ENCODE measurements at regions not wholly inside any gene's neighbourhood (a gene's known extent, or its start where the extent isn't known, plus 50 kb on each side); places are given as distances from the start of the nearest gene placed in this dataset.

DNA sequence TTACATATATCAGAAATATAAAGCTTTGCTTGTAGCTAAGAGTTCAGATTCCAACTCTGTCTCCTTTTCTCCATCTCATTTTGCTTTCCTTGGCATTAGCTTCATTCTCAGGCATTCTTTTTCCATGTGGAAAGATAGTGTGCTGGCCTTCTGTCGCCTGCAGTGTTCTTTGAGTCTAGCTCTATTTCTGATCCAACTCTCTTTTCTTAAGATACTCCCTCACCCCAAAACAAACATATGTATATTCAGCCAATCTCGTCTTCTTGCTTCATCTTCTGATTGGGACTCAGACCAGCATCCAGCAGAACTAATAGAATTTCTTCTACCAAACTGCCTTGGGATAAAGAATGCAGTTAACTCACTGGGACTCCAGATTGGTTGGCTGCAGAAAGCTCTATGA, 532.2 kb downstream of the MID1IP1 start:
- H3K27ac ChIP-seq, result no peak overlapping the region
- intact Hi-C loops (cut with DNase I), result no loop called here

DNA sequence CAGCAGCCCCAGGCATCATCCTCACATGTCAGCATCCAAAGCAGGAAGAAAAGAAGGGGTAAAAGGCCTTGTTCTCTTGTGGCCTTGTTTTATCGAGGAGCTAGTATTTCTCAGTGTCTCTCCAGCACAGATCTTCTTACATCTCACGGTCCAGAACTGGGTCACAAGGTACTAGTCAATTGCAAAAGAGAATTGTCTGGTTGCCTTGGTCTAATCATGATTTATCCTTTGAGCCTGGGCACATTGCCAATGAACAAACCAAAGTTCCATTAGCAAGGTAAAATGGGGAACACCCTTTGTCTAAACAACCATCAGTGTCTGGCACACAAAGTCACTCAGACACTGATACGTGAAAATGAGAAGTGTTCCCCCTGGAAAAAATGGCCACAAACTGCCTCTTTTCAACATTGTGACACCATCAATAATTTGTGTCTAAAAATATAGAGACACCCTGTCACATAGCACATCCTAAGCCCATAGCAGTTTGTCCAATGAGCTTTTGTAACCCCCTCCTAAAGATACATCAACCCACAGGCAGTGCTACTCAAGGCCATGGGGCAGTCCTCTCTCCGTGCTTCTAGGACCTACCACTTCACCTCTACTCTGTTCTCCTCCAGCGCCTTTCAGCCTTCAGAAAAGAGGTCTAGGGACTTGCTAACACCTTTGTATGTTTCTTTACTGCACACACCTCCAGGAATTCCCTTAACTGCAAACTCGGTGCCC, 534.4 kb downstream of the MID1IP1 start:
- ATAC-seq, result no peak
- Histone ChIP-seq H3K4me1 (peaks cover 11% of the 10 kb centered on the region), H3K9me3 (no peaks in the 10 kb centered on the region), H3K27me3 (ENCODE audit: low read depth) (no peaks in the 10 kb centered on the region), H3K4me3 (no peak overlapping the region), H3K36me3 (no peaks in the 10 kb centered on the region), H3K27ac (peak overlapping the region; percentile 53)
- TF ChIP-seq, protein P1, sequence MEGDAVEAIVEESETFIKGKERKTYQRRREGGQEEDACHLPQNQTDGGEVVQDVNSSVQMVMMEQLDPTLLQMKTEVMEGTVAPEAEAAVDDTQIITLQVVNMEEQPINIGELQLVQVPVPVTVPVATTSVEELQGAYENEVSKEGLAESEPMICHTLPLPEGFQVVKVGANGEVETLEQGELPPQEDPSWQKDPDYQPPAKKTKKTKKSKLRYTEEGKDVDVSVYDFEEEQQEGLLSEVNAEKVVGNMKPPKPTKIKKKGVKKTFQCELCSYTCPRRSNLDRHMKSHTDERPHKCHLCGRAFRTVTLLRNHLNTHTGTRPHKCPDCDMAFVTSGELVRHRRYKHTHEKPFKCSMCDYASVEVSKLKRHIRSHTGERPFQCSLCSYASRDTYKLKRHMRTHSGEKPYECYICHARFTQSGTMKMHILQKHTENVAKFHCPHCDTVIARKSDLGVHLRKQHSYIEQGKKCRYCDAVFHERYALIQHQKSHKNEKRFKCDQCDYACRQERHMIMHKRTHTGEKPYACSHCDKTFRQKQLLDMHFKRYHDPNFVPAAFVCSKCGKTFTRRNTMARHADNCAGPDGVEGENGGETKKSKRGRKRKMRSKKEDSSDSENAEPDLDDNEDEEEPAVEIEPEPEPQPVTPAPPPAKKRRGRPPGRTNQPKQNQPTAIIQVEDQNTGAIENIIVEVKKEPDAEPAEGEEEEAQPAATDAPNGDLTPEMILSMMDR (IDR thresholded peaks at IDR 0.05), result no peak
- intact Hi-C loops (cut with DNase I), result no loop called here
- no peak for DNase-seq

More for the DNA sequence above, 532.2 kb downstream of the MID1IP1 start:
- Histone ChIP-seq H3K9me3 (no peaks in the 10 kb centered on the region), H3K4me3 (no peak overlapping the region), H3K4me1 (peaks cover 11% of the 10 kb centered on the region), H3K27me3 (ENCODE audit: low read depth) (no peaks in the 10 kb centered on the region), H3K36me3 (no peaks in the 10 kb centered on the region)
- ATAC-seq (no peak), DNase-seq (no peak)
- TF ChIP-seq, protein P1 (IDR thresholded peaks at IDR 0.05), result no peak

DNA sequence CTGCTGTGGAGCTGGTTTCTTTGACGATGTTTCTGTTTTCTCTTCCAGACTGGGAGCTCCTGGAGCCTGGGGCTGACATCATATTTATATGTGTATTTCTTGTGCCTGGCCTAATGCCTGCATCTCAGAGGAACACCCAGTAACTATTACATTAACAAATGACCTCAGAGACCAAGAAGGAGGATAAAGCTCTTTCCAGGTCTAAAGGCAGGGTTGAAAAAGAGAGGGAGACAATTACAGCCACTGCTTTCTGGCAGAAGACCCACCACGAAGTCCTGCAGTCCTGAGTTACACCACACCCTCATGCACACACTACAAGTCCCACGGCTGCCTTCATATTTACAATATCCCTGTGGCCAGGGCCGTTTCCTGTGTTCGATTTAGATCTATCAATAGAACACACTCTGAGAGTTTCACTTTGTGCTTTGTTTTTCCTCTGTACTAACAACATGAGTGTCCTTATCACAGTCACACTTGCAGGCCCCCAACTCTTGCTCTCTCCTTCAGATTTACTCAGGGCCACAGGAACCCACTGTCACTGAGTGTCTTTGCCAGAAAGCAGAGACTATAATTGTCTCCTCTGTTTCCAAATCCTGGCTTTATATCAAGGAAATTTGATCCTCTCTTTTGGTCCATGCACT, 535.5 kb downstream of the MID1IP1 start:
- no peak overlapping the region for H3K4me3 ChIP-seq
- no peak for DNase-seq
- peak overlapping the region; percentile 53 for H3K27ac ChIP-seq
- H3K4me1 ChIP-seq, result peaks cover 11% of the 10 kb centered on the region
- ATAC-seq, result peak; percentile 42 to 47
- no peaks in the 10 kb centered on the region for H3K27me3 ChIP-seq (ENCODE audit: low read depth)
- no peaks in the 10 kb centered on the region for H3K9me3 ChIP-seq
- intact Hi-C loops (cut with DNase I), result no loop called here
- no peaks in the 10 kb centered on the region for H3K36me3 ChIP-seq
- TF ChIP-seq, protein P1 (IDR thresholded peaks at IDR 0.05), result no peak

DNA sequence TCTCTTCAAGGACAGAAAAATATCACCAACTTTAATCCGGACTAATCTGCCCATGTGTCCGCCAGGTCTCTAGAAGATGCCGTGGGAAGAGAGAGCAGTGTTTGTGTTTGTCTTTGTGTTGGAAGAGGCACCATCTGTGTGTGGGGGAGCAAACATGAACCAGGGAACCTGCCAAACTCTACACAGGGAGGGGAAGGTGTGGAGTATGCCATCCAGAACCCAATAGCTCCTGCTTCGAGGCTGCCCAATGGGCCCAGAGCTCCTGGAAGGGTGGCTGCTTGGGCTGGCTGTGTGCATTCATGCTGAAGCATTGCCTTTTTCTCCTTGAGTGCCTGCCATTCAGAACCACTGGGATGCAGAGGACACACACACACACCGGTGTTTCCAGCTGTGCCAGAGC, 536.2 kb downstream of the MID1IP1 start:
- no peaks in the 10 kb centered on the region for H3K36me3 ChIP-seq
- H3K9me3 ChIP-seq, result no peaks in the 10 kb centered on the region
- intact Hi-C loops (cut with DNase I), result no loop called here
- ATAC-seq (no peak), DNase-seq (no peak)
- H3K27ac ChIP-seq, result peak overlapping the region; percentile 24
- H3K27me3 ChIP-seq (ENCODE audit: low read depth), result no peaks in the 10 kb centered on the region
- no peak overlapping the region for H3K4me3 ChIP-seq
- peaks cover 11% of the 10 kb centered on the region for H3K4me1 ChIP-seq
- TF ChIP-seq, protein P1 (IDR thresholded peaks at IDR 0.05), result no peak

DNA sequence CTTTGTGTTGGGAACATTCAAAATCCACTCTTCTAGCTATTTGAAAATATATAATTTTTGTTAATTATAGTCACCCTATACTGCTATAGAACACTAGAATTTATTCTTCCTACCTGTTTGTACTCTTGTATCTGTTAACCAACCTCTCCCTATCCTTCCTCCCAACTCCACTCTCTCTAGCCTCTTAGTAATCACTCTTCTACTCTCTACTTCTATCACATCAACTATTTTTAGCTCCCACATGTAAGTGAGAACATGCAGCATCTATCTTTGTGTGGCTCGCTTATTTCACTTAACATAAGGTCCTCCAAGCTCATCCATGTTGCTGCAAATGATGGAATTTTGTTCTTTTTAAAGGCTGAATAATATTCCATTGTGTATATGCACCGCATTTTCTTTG, 537.3 kb downstream of the MID1IP1 start:
- Histone ChIP-seq H3K36me3 (no peaks in the 10 kb centered on the region), H3K27me3 (ENCODE audit: low read depth) (no peaks in the 10 kb centered on the region), H3K4me1 (peaks cover 11% of the 10 kb centered on the region), H3K4me3 (no peak overlapping the region), H3K9me3 (no peaks in the 10 kb centered on the region), H3K27ac (no peak overlapping the region)
- TF ChIP-seq, protein P1 (IDR thresholded peaks at IDR 0.05), result no peak
- ATAC-seq (no peak), DNase-seq (no peak)
- intact Hi-C loops (cut with DNase I), result no loop called here

All from lower lobe of right lung (tissue), 2 donors.